ENCODE measurements at regions not wholly inside any gene's neighbourhood (a gene's known extent, or its start where the extent isn't known, plus 50 kb on each side); places are given as distances from the start of the nearest gene placed in this dataset.

DNA sequence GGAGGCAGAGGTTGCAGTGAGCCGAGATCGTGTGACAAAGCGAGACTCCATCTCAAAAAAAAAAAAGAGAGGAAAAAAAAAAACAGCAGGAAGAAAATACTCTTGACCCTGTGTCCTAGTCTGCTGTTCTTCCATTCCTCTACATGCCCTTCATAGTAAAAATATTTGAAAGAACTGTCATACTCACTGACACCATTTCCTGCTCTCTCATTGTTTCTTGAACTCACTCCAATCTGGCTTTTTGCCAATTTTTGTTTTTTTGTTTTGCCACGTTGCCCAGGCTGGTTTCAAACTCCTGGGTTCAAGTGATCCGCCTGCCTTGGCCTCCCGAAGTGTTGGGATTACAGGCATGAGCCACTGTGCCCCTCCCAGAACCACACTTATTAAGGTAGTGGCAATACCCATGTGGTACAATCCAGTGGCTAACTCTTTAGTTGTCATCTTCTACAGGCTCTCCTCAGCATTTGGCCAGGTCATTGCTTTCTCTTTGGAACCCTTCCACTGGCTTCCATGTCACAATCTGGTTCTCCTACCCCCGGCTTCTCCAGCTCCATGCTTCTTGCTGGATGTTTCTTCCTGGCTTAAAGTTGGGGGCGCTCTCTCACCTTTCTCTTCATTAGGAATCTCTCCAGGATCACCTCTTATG is 238.2 kb upstream of the C2CD4B start:
- H3K4me2 ChIP-seq (replicated peaks; ENCODE audit: low read depth, low read length, poor library complexity, severe bottlenecking): no peak overlapping the region
- H3K79me2 ChIP-seq (ENCODE audit: control insufficient read depth, insufficient read depth, low read length): no peaks in the 10 kb centered on the region
- CTCF ChIA-PET: interaction anchor here (0.6 kb wide), 1 partner anchor 1188 kb away, joined by 3 read pairs; no protein-coding TSS in a partner anchor
- H3K4me3 Mint-ChIP-seq: no peak overlapping the region
- no peak for TF ChIP-seq EZH2 (IDR thresholded peaks at IDR 0.05; ENCODE audit: borderline replicate concordance, insufficient read depth, low read depth, low read length, poor library complexity, severe bottlenecking)
- TF ChIP-seq, protein P1, sequence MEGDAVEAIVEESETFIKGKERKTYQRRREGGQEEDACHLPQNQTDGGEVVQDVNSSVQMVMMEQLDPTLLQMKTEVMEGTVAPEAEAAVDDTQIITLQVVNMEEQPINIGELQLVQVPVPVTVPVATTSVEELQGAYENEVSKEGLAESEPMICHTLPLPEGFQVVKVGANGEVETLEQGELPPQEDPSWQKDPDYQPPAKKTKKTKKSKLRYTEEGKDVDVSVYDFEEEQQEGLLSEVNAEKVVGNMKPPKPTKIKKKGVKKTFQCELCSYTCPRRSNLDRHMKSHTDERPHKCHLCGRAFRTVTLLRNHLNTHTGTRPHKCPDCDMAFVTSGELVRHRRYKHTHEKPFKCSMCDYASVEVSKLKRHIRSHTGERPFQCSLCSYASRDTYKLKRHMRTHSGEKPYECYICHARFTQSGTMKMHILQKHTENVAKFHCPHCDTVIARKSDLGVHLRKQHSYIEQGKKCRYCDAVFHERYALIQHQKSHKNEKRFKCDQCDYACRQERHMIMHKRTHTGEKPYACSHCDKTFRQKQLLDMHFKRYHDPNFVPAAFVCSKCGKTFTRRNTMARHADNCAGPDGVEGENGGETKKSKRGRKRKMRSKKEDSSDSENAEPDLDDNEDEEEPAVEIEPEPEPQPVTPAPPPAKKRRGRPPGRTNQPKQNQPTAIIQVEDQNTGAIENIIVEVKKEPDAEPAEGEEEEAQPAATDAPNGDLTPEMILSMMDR (IDR thresholded peaks at IDR 0.05): no peak
- POLR2A ChIA-PET: no interaction called here
- H3K4me1 Mint-ChIP-seq: no peaks in the 10 kb centered on the region
- ATAC-seq (ENCODE audit: low read depth) (no peak), DNase-seq (no peak)
- peaks cover 0 to 14% (median 10%) of the 10 kb centered on the region in 3 donors for H3K9me3 ChIP-seq (ENCODE audit: control extremely low read depth in 1 of 3, control insufficient read depth in 2 of 3, insufficient read depth in 1 of 3, low read length in 2 of 3)
- no peaks in the 10 kb centered on the region for H3K4me1 ChIP-seq (ENCODE audit: control insufficient read depth in 2 of 2, insufficient read depth in 2 of 2, low read length in 2 of 2)
- H3K27ac Mint-ChIP-seq: no peak overlapping the region
- H3K27ac ChIP-seq (ENCODE audit: low read length in 2 of 2): no peak overlapping the region
- WGBS (ENCODE audit: insufficient coverage): 73% methylated on average over 5 of the region's 8 CpGs
- no peak overlapping the region for H2AFZ ChIP-seq (ENCODE audit: insufficient read depth, low read depth, low read length, poor library complexity, severe bottlenecking)
- peaks cover 44% of the 10 kb centered on the region for H3K27me3 Mint-ChIP-seq
- H3K4me3 ChIP-seq (ENCODE audit: control extremely low read depth in 1 of 5, extremely low read depth in 1 of 5, insufficient read depth in 1 of 5, low read depth in 2 of 5, low read length in 4 of 5): no peak overlapping the region
- peaks cover 0 to 2% (median 0%) of the 10 kb centered on the region in 4 experiments for H3K27me3 ChIP-seq (replicated peaks in 1 of 4; ENCODE audit: control extremely low read depth in 1 of 4, control insufficient read depth in 3 of 4, insufficient read depth in 4 of 4, low read length in 3 of 4)
- no peaks in the 10 kb centered on the region for H4K20me1 ChIP-seq (ENCODE audit: control insufficient read depth, insufficient read depth, low read length, poor library complexity, severe bottlenecking)
- H3K9ac ChIP-seq (ENCODE audit: low read length): no peak overlapping the region
- H3K9me3 Mint-ChIP-seq (ENCODE audit: insufficient read depth): peaks cover 13% of the 10 kb centered on the region
- H3K36me3 ChIP-seq (replicated peaks in 1 of 2; ENCODE audit: control extremely low read depth in 1 of 2, control insufficient read depth in 1 of 2, extremely low read depth in 1 of 2, insufficient read depth in 2 of 2, low read length in 1 of 2): no peaks in the 10 kb centered on the region
- intact Hi-C loops (cut with micrococcal nuclease): no loop called here

- Mint-ChIP-seq H3K9me3 (ENCODE audit: insufficient read depth) (peaks cover 10% of the 10 kb centered on the region), H3K27ac (no peak overlapping the region), H3K27me3 (peaks cover 44% of the 10 kb centered on the region), H3K4me3 (no peak overlapping the region), H3K4me1 (no peaks in the 10 kb centered on the region)
- POLR2A ChIA-PET: no interaction called here
- Histone ChIP-seq H4K20me1 (ENCODE audit: control insufficient read depth, insufficient read depth, low read length, poor library complexity, severe bottlenecking) (no peaks in the 10 kb centered on the region), H3K9ac (ENCODE audit: low read length) (no peak overlapping the region), H3K27me3 (replicated peaks in 1 of 4; ENCODE audit: control extremely low read depth in 1 of 4, control insufficient read depth in 3 of 4, insufficient read depth in 4 of 4, low read length in 3 of 4) (peaks cover 0 to 2% (median 0%) of the 10 kb centered on the region in 4 experiments), H2AFZ (ENCODE audit: insufficient read depth, low read depth, low read length, poor library complexity, severe bottlenecking) (no peak overlapping the region), H3K4me3 (ENCODE audit: control extremely low read depth in 1 of 5, extremely low read depth in 1 of 5, insufficient read depth in 1 of 5, low read depth in 2 of 5, low read length in 4 of 5) (no peak overlapping the region), H3K9me3 (ENCODE audit: control extremely low read depth in 1 of 3, control insufficient read depth in 2 of 3, insufficient read depth in 1 of 3, low read length in 2 of 3) (peaks cover 0 to 8% (median 6%) of the 10 kb centered on the region in 3 donors), H3K27ac (ENCODE audit: low read length in 2 of 2) (no peak overlapping the region), H3K36me3 (replicated peaks in 1 of 2; ENCODE audit: control extremely low read depth in 1 of 2, control insufficient read depth in 1 of 2, extremely low read depth in 1 of 2, insufficient read depth in 2 of 2, low read length in 1 of 2) (no peaks in the 10 kb centered on the region), H3K79me2 (ENCODE audit: control insufficient read depth, insufficient read depth, low read length) (no peaks in the 10 kb centered on the region), H3K4me1 (ENCODE audit: control insufficient read depth in 2 of 2, insufficient read depth in 2 of 2, low read length in 2 of 2) (no peaks in the 10 kb centered on the region), H3K4me2 (replicated peaks; ENCODE audit: low read depth, low read length, poor library complexity, severe bottlenecking) (no peak overlapping the region)
- DNase-seq (no peak), ATAC-seq (ENCODE audit: low read depth) (no peak)
- TF ChIP-seq EZH2 (IDR thresholded peaks at IDR 0.05; ENCODE audit: borderline replicate concordance, insufficient read depth, low read depth, low read length, poor library complexity, severe bottlenecking): no peak
- TF ChIP-seq, protein P1 (IDR thresholded peaks at IDR 0.05): no peak
- WGBS (ENCODE audit: insufficient coverage): no CpG with 5 or more reads among the region's 7 CpGs
- CTCF ChIA-PET: interaction anchor here (0.6 kb wide), 1 partner anchor 1189 kb away, joined by 3 read pairs; no protein-coding TSS in a partner anchor
- intact Hi-C loops (cut with micrococcal nuclease): no loop called here
Measured at GRCh38 chr15:62404194-62404985, 239.3 kb upstream of the C2CD4B start.

All from B cell (primary cell).